ENCODE measurements at regions not wholly inside any gene's neighbourhood (a gene's known extent, or its start where the extent isn't known, plus 50 kb on each side); places are given as distances from the start of the nearest gene placed in this dataset.

DNA sequence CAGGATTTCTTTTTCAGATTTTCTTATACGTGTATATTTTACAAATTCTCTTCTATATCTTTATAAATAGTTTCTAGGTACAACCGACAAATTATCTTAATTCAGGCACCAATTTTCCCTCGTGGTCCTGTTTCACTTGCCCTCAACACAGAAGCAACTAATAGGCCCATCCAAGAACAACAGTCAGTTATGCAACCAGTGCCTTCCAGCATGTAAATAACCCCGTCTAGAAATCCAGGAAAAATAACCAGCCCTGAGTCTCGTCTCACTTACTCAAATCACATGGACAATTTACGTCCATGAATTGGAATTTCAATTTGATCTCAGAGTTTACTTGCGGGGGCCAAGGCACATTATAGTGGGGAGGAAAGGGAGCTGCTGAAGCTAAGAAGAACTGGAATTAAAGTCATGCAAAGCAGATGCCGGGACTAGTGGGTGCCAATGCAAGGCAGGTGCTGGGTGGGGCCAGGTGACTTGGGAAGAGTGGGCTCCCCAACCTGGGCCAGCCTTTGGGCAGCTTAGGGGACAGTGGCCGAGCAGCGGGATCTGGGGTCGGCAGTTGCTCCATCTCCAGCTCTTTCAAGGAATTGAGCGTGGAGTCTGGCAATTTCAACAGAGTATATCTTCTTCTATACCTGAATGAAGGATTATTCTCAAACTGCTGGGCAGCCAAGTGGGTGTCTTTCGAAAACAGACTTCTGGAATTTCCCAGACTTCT is 121.7 kb downstream of the EDN3 start:
- Mint-ChIP-seq H3K9me3 (no peaks in the 10 kb centered on the region), H3K4me3 (no peak overlapping the region), H3K27me3 (ENCODE audit: low read depth, poor library complexity) (peaks cover 28% of the 10 kb centered on the region), H3K27ac (no peak overlapping the region), H3K36me3 (ENCODE audit: low read depth) (no peaks in the 10 kb centered on the region), H3K4me1 (peaks cover 5% of the 10 kb centered on the region)
- TF ChIP-seq, protein P1, sequence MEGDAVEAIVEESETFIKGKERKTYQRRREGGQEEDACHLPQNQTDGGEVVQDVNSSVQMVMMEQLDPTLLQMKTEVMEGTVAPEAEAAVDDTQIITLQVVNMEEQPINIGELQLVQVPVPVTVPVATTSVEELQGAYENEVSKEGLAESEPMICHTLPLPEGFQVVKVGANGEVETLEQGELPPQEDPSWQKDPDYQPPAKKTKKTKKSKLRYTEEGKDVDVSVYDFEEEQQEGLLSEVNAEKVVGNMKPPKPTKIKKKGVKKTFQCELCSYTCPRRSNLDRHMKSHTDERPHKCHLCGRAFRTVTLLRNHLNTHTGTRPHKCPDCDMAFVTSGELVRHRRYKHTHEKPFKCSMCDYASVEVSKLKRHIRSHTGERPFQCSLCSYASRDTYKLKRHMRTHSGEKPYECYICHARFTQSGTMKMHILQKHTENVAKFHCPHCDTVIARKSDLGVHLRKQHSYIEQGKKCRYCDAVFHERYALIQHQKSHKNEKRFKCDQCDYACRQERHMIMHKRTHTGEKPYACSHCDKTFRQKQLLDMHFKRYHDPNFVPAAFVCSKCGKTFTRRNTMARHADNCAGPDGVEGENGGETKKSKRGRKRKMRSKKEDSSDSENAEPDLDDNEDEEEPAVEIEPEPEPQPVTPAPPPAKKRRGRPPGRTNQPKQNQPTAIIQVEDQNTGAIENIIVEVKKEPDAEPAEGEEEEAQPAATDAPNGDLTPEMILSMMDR (IDR thresholded peaks at IDR 0.05) = no peak
- no peak for DNase-seq

DNA sequence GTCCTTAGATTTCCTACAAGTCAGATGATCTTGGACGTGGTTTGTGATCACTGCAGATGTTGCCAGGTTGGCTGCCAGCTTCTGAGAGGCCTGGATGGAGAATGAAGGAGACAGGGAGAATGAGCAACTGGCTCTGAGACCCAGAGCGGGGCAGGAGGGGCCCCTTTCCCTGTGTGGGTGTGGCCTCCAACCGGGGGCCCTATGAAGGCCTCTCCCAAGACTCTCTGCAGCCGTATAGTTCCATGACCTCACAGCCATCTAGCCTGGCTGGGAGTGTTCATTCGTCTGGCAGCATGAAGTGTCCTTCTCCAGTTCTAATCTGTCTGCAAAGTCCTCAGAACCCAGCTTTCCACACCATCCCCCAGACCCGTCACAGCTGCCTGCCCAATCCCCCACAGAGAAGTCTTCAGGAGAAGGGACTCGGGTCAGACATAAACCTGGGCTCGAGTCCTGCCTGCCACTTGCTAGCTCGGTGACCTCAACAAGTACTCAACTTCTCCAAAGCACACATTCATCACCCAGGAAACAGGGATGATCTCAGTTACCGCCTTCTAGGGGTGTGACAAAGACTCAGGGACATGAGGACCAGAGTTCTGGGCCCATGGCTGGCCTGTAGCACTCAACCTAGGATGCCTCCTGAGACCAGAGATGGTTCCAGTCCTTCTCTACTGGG is 122.6 kb downstream of the EDN3 start:
- Mint-ChIP-seq H3K9me3 (no peaks in the 10 kb centered on the region), H3K36me3 (ENCODE audit: low read depth) (no peaks in the 10 kb centered on the region), H3K4me3 (no peak overlapping the region), H3K27ac (no peak overlapping the region), H3K4me1 (peaks cover 5% of the 10 kb centered on the region), H3K27me3 (ENCODE audit: low read depth, poor library complexity) (peaks cover 20% of the 10 kb centered on the region)
- TF ChIP-seq, protein P1 (IDR thresholded peaks at IDR 0.05) = no peak
- DNase-seq = no peak

DNA sequence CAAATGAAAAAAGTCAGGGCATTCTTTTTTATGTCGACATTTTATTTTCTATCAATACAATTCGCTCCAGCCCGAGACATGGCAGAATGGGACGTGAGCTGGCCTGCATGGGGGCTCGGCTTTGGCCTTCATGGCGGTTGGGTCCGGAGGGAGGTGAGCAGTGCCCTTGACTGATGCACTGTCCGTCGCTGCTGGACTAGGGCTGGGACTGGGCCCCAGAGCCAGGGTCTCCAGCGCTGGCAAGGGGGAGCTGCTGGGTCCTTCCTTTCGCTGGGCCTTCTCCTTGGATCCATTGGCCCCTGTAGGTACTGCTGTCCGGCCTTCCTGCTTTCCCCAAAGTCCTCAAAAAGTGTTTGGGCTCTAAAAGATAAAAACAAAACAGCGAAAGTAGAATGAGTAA is 124.6 kb downstream of the EDN3 start:
- Mint-ChIP-seq H3K9me3 (no peaks in the 10 kb centered on the region), H3K4me3 (no peak overlapping the region), H3K36me3 (ENCODE audit: low read depth) (no peaks in the 10 kb centered on the region), H3K4me1 (peaks cover 5% of the 10 kb centered on the region), H3K27ac (no peak overlapping the region), H3K27me3 (ENCODE audit: low read depth, poor library complexity) (peaks cover 13% of the 10 kb centered on the region)
- no peak for DNase-seq
- TF ChIP-seq, protein P1 (IDR thresholded peaks at IDR 0.05) = no peak

DNA sequence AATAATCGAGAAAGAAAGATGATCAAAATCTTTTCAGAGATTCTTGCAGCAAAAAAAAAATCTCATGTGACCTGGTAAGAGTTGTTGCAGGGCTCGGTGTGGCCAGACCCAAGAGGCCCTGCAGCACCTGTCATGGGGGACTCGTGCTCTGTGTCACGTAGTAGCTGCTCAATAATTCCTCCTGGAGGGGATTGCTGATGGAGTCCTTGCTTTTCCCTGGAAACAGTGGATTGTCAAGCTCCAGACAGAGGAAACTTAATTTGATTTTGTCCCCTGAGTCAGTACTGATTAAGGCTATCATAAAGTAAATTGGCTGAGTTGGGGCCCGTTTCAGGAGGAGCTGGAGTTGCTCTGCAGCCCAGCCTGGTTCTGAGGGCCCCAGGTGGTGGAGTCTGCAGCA is 125.2 kb downstream of the EDN3 start:
- Mint-ChIP-seq H3K4me3 (no peak overlapping the region), H3K27ac (no peak overlapping the region), H3K9me3 (no peaks in the 10 kb centered on the region), H3K4me1 (peaks cover 5% of the 10 kb centered on the region), H3K36me3 (ENCODE audit: low read depth) (no peaks in the 10 kb centered on the region), H3K27me3 (ENCODE audit: low read depth, poor library complexity) (peaks cover 10% of the 10 kb centered on the region)
- no peak for DNase-seq
- TF ChIP-seq, protein P1 (IDR thresholded peaks at IDR 0.05) = no peak

DNA sequence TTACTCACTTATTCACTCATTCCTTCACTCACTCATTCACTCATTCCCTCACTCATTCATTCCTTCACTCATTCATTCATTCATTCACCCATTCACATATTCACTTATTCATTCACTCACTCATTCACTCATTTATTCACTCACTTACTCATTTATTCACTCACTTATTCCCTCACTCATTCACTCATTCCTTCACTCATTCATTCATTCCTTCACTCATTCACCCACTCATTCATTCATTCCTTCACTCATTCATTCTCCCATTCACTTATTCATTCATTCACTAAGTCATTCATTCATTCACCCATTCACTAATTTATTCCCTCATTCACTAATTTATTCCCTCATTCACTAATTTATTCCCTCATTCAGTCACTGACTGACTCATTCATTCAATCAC is 127.6 kb downstream of the EDN3 start:
- peaks cover 17% of the 10 kb centered on the region for H3K27me3 Mint-ChIP-seq (ENCODE audit: low read depth, poor library complexity)
- no peak for DNase-seq

More for the DNA sequence above, 127.6 kb downstream of the EDN3 start:
- no peaks in the 10 kb centered on the region for H3K9me3 Mint-ChIP-seq
- TF ChIP-seq, protein P1 (IDR thresholded peaks at IDR 0.05) = no peak
- H3K27ac Mint-ChIP-seq = no peak overlapping the region
- H3K4me1 Mint-ChIP-seq = peaks cover 2% of the 10 kb centered on the region
- H3K4me3 Mint-ChIP-seq = no peak overlapping the region
- H3K36me3 Mint-ChIP-seq (ENCODE audit: low read depth) = no peaks in the 10 kb centered on the region
